Stimulated activated CD8-positive, alpha-beta memory T cell treated with anti-CD3 and anti-CD28 coated beads, Interleukin-4, amount 100 ng/mL, for 4 hours (primary cell): ENCODE measurements at regions not wholly inside any gene's neighbourhood (a gene's known extent, or its start where the extent isn't known, plus 50 kb on each side); places are given as distances from the start of the nearest gene placed in this dataset.
"Not testable (repeated sequence)": the region's sequence is repeated elsewhere in the genome, so short reads cannot be mapped to it uniquely, and the experiment has no call there.

Experiments
- DNase-seq, 2 donors: peaks; one replicate each; pipeline ENCODE4 v3.0.0-alpha.2; 2020; ENCODE audit warnings: low read depth in 2 of 2, low spot score in 1 of 2

DNA sequence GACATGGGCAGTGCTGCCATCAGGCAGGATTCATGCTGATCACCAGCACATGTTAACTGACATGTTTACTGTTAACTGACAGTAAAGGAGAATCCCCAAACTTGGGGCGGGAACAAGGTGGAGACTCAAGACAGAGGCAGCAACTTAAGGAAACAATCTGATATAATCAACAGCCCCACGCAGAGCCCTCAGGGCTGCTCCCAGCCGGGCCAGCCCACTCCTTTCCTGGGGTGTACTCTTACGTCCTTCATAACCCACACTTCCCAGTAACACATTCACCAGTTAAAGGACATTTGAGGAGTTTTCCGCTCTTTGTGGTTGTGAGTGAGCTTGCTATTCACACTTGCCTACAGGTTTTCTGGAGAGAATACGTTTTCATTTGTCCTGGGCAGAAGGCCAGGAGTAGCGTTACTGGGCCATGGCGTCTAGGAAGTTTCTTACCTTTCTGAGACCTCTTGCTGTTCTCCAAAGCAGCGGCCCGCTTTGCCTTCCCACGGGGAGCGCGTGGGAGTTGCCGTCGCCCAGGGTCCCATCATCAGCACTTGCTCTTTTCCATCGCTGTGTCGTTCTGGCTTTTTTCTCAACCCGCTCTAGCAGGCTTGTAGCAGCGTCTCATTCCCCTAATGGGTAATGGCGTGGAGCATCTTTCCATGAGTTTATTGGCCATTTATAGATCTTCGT is 56.4 kb downstream of the FOXF2 start:
- no peak for DNase-seq

DNA sequence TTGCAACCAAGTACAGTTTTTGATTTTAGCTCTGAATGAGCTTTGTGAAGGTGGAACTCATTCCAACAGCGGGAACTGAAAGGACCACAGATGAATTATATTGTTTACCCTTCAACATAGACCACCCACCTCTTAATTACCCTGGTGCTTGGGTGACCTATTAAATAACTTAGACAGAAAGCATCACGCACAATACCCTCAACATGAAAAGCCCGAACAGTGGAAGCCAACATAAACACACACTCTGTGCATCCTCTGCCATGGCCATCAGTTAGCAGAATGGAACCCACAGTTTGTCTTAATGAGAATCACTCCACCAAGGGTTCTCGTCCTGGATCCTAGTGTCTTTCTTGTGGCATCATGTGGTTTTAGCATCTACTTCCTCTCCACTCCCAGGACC is 60.5 kb downstream of the FOXF2 start:
- no peak for DNase-seq

DNA sequence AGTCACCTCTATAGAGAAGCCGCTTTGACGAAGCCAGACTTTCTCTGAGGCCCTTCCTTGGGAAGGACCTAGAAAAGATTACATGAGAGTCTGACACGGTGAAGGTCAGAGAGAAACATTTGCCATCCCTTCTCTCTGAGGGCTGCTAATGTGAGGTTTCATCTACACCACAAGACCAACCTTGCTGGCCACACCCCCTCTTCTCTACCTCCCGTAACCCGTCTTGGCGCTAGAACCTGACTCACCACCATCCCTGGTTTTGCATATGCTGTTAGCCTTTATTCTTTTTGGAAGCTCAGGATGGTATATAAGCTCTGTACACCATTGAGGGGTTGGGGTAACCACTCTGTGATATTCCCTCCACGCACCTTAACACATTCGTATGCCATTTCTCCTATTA is 63.6 kb downstream of the FOXF2 start:
- DNase-seq = no peak

DNA sequence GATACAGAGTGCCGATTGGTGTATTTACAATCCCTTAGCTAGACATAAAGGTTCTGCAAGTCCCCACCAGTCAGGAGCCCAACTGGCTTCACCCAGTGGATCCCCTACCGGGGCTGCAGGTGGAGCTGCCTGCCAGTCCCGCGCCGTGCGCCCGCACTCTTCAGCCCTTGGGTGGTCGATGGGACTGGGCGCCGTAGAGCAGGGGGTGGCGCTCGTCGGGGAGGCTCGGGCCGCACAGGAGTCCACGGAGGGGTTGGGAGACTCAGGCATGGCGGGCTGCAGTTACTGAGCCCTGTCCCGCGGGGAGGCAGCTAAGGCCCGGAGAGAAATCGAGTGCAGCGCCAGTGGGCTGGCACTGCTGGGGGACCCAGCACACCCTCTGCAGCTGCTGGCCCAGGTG is 67.4 kb downstream of the FOXF2 start:
- not testable (repeated sequence) for DNase-seq

DNA sequence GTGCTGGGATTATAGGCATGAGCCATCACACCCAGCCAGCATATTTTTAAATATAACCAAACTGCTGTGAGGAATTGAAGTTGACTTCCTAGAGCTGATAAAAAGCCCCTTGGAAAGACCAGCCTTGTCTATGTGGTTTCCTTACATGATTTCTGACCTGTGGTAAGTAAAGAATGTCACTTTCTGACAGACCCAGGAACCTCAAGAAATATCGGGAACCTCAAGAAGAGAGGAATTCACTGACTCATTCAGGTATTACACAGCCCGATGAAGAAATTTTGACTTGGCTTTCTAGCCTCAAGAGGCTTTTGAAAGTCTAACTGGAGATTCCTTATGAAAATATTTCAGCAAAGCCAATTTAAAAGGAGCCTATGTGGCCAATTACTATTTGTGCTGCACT is 71.8 kb downstream of the FOXF2 start:
- no peak for DNase-seq

DNA sequence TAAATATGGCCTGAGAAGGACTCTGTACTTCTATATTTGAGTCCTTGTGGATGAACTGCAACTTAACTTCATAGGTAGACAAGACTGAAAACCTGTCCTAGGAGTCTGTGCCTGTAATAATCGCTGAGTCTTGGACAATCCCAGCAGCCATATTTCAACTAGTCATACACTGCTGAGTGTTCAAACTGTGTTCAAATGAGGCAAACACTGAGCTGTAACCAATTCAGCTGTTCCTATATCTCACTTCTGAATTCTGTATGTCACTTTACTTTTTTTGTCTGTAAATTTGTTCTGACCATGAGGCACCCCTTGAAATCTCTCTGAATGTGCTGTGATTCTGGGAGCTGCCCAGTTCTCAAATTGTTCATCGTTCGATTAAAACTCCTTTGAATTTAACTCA is 72.4 kb downstream of the FOXF2 start:
- no peak for DNase-seq

DNA sequence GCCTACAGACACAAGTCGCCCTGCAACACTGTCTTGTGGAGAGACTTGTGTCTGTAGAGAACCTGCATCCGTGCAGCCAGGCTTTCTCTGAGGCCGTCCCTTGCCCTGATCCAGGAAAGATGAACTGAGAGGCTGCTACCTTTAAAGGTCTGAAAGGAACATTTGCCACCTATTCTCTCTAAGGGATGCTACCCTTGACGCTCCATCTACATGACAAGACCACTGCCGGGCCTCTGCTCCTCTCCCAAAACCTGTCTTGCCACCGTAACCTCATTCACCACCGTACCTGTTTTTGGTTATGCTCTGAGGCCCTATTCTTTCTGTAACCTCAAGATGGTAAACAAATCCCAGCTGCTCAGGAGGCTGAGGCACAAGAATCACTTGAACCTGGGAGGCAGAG is 73.9 kb downstream of the FOXF2 start:
- DNase-seq = no peak

DNA sequence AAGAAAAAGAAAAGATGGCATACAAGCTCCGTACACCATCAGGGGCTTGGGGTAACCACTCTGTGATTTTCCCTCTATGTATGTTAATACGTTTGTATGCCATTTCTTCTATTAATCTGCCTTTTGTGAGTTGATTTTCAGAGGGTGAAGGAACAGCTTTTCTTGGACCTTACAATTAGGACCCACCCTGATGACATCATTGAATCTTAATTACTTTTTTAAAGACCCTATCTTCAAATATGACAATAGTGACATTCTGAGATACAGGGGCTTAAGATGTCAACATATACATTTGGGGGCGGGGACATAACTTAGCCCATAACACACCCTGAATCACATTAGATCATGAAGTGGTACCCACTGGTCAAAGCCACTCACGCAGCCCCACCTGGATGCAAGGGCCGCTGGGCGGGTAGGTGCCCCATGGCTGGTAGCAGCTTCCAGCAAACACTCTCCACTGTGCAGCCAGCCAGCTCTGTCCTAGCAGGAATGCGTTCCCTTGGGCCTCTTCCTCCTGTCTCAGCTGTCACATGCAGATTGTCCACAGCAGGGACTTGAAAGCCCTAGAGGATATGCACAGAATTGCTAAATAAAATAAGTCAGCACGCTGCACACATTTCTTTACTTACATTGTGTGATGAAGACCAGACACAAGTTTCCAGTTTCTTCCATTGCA is 74.5 kb downstream of the FOXF2 start:
- DNase-seq = no peak

DNA sequence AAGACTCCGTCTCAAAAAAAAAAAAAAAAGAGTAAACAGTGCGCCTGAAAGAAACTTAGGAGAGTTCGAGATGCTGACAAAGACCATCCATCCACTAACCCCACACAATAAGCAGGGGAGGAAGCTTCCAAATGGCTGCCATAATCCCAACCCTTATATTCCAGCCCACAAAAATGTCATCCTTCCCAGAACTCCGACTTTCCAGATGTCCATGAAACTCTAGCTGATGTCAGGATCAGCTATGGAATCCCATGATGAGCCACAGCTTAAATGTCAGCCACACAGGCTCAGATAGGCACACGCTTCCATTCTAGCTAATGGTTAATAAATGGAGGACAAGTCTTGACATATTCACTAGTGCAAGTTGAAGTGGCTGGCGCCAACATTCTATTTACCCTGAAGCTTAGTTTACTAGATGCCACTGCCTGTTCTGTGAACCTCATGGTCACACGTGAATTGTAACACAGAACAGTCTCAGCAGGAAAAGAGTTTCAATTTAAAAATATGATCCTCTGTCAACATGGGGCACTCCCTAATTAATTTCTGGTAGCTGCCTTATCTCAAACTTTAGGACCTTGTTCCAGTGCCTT is 75.5 kb downstream of the FOXF2 start:
- no peak for DNase-seq

DNA sequence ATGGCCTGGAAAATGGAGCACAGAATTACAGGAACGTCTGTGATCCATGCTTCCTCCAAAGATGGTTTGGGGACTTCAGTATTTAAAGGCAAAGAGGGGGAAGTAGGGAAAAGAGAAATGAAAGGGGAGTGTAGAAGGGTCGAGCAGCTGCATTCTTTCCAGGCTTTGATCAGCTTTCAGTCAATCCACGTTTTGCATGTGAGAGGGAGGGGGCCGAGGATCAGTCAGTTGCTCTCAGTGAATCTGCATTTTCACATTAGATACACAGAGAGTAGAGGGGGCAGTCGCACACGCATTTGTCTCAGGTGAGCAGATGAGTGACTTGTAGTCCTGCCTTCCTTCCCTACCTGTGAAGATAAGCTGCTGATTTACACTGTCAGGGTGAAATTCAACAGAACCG is 78.8 kb downstream of the FOXF2 start:
- no peak for DNase-seq

DNA sequence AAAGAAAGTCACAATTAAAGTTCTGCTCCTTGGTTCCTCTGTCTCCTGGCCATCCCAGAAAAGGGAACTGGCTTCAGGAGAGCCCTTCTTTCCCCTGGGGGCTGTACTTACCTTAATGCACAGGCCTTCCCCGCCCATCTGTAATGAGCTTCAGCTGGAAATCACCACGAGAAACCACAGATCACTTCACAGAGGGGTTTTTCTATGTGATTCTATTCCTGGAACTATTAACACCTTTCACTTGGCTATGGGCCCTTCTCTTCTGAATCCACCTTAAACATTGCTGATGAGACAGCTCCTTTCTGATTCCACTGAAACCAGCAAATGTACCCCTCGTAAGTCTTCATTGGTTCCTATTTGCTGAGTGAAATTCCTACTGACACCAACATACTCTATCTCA is 80.7 kb downstream of the FOXF2 start:
- DNase-seq = no peak

DNA sequence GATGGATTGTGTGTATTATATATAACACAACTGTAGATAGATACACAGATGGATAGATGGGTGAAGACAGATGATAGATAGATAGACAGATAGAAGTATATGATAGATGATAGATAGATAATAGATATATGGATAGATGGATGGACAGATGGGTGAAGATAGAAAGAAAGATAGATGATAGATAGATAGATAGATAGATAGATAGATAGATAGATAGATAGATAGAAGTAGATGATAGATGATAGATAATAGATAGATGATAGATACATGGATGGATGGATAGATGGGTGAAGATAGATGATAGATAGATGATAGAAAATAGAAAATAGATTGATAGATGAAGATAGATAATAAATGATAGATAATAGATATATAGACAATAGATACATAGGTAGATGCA is 83.3 kb downstream of the FOXF2 start:
- no peak for DNase-seq

DNA sequence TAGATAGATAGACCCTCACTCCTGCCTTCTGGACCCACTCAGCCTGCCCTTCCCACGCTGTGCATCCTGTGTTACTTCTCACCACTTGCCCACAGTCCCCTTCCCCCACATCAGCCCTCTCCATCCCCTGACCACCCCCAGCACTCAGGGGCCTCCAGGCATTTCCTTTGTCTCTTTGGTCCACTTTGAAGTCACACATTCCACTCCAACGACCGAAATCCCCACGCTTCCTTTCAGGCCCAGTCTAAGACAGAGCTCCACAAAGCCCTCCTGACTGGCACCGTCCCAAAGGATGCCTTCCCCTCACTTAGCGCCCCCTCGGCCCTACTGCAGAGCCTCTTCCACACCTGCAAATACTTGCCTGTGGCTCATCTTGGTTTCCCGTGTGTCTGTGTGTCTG is 83.8 kb downstream of the FOXF2 start:
- no peak for DNase-seq

DNA sequence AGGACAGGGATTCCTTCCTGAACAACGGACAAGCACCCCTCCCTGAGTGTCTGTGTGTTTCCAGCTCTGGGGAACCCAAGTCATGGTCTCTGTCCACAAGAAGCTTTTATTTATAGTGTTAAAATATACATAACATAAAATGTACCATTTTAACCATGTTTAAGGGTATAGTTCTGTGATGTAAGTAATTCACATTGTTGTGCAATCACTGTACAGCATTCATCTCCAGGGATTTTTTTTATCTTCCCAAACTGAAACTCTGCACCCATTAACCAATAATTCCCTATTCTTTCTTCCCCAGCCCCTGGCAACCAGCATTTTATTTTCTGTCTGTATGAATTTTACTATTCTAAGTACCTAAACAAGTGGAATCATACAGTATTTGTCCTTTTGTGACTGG is 84.2 kb downstream of the FOXF2 start:
- DNase-seq = no peak

DNA sequence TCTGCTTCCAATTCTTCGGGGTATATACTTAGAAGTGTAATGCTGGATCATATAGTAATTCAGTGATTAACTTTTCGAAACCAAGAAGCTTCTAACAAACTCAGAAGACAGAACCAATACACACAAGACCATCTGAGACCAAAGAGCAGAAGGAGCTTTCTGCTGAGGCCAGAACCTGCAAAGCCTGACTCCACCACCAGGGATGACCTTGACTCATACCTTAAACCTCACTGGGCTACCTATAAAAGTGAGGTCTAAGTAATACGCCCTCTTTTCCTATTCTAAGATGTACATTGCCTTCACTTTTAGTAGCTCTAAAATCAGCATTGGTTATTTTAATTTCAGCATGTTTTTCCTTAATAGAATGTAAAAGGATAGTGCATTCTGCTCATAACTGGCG is 84.8 kb downstream of the FOXF2 start:
- DNase-seq = no peak

DNA sequence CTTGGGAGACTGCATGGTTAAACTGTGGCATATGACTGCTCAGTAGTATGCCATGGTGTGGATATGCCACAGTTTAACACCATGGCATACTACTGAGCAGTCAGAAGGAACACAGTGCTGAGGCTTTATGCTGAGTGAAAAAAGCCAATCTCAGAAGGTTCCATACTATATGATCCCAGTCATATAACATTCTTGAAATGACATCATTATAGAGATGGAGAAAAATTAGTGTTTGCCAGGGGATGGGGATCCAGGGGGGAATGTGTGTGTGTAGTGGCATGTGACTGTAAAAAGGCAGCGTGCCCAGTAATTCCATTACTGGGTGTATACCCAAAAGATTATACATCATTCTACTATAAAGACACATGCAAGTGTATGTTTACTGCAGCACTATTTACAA is 85.8 kb downstream of the FOXF2 start:
- DNase-seq = no peak

DNA sequence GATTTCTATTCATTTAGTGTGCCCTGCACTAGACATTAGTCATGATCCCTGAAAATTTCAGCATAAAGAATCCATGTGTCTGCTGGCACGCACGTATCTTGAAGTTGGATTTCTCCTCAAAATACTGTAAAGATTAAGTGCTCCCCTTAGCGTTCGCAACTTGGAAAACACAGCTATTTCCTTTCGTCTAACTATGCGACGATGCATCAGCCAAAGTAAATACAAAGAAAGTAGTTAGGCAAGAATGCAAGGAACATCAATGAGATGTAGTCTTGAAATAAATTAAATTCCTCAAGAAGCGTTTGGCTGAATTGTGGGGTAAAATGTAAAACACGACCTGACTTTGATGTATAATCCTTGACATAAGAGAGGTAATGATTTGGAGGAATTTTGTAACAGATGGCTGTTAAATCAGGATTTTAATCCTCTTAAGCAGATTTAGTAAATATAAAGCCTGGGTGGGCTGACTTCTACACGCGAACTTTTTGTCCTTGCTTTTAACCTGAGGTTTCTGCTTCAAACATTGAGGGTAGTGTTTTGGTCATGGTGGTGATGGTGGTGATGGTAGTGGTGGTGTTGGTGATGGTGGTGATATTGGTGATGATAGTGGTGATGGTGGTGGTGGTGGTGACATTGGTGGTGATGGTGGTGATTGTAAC is 88.2 kb downstream of the FOXF2 start:
- DNase-seq = no peak

DNA sequence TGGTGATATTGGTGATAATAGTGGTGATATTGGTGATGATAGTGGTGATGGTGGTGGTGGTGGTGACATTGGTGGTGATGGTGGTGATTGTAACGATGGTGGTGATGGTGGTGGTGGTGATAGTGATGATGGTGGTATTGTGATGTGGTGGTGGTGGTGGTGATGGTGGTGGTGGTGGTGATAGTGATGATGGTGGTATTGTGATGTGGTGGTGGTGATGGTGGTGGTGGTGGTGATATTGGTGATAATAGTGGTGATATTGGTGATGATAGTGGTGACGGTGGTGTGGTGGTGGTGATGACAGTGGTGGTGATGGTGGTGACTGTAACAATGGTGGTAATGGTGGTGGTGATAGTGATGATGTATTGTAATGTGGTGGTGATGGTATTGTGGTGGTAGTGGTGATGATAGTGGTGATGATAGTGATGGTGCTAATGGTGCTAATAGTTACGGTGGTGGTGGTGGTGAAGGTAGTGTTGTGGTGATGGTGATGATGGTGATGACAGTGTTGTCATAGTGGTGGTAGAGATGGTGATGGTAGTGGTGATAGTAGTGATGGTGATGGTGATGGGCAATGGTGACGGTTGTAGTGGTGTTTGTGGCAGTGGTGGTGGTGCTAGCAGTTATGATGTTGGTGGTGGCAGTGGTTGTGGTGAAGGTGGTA is 88.9 kb downstream of the FOXF2 start:
- DNase-seq = not testable (repeated sequence)

DNA sequence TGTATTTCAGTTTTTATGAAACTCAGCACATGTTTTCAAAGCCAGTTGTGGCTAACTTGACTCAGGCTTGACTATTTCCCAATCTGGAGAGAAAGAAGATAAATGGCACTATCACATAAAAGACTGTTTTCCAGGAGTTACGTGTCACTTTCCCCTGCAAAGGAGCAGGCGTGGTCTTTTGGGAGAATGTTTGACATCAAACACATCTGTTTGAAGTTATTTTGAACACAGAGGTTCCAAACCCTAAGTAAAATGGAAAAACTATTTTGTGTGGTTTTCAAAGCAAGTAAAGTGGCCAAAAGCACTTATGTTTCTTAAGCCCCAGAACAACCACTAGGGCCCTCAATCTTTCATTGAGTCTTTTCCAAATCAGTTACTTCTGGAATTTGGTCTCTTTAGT is 89.7 kb downstream of the FOXF2 start:
- no peak for DNase-seq

DNA sequence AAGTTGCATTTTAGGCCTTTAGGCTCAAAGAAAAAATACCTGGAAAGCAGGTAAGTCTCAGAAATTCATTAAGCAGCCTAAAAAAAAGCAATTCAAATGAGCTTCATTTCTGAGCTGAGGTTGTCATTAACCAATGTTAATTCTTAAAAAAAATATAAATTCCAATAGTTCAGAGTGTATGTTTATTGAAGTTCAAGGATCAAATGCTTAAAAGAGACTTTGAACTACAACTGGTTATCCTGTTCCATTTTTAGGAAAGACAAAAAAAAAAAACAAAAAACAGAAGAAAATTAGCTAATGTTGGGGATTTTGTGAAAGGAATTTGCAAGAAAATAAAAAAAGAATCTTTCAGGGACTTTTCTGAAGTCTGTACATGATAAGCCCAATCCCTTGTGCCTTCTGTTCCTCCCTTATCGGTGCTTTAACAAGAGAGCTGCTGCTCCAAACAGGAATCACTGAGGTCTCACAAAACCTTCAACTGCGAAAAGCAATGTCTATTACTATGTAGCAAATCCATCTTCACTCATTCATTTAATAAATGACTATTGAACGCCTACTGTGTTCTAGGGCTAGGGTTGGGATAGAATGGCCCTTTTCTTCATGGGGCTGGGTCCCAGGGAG is 90.3 kb downstream of the FOXF2 start:
- DNase-seq = no peak

DNA sequence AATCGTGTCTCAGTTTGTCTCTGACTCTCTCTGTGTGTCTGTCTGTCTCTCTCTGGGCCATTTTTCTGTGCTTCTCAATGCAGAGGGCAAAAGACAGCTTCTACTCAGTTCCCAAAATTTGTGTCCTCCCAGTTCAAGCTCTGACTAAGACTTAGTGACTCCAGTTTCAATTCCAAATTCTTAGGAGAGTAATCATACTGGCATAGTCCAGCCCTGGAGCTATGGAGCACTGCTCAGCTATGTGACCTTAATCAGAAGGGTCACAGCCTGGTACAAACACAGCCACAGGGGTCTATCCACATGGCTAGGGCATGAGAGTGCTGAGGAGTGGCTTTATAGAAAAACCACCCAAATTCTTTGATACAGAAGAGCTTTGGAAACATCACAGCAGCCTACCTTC is 91.9 kb downstream of the FOXF2 start:
- no peak for DNase-seq
